GM19463 (cell line): ENCODE measurements at regions not wholly inside any gene's neighbourhood (a gene's known extent, or its start where the extent isn't known, plus 50 kb on each side); places are given as distances from the start of the nearest gene placed in this dataset.

Experiments
- ATAC-seq: cut with Tn5 transposase; IDR thresholded peaks from one replicate; pipeline ENCODE4 v1.9.1; 2021; ENCODE audit warnings: mild to moderate bottlenecking, moderate library complexity; ENCODE audit not compliant: unreplicated experiment

GRCh38 chr4:138927072-138927471 is 88.5 kb upstream of the NOCT start:
- no peak for ATAC-seq

GRCh38 chr4:138925495-138925894 is 90.1 kb upstream of the NOCT start:
- no peak for ATAC-seq

- peak; percentile 93 for ATAC-seq
Measured at GRCh38 chr4:138919094-138919936, 96.3 kb upstream of the NOCT start.

- no peak for ATAC-seq
Measured at GRCh38 chr4:138918169-138918869, 97.3 kb upstream of the NOCT start.

DNA sequence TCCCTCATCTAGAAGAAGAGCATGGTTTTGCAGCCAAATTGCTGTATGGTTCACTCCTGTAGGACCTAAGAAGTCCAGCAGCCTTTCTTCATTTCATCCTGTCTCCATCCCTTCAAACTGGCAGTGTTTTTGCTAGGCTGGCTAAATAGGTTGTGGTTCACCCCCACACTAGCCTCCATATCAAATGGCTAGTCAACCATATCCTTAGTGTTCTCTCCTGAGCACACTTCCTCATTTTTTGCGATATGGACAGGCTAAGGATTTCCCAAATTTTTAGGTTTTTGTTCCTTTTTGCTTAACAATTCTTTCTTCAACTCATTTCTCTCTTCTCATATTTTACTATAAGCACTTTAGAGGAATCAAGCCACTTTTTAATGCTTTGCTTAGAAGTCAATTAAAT is 98.8 kb upstream of the NOCT start:
- no peak for ATAC-seq

DNA sequence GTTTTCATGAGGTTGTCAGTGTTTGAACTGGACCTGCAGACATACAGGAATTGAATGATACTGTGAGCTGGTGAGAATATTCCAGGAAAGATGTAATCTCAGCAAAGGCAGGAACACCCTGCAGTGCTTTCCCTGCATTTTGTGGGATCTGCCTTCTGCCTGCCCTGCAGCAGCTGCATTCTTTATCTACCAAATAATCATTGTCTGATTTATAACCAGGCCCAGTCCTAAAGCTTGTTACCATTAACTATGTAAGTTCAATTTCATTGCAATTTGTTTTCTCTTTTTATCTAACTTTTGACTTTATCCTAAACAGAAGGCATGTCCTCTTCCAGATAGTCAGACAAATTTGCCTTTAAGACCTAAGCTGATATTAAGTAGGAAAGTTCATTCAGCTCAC is 99.8 kb upstream of the NOCT start:
- ATAC-seq = no peak

DNA sequence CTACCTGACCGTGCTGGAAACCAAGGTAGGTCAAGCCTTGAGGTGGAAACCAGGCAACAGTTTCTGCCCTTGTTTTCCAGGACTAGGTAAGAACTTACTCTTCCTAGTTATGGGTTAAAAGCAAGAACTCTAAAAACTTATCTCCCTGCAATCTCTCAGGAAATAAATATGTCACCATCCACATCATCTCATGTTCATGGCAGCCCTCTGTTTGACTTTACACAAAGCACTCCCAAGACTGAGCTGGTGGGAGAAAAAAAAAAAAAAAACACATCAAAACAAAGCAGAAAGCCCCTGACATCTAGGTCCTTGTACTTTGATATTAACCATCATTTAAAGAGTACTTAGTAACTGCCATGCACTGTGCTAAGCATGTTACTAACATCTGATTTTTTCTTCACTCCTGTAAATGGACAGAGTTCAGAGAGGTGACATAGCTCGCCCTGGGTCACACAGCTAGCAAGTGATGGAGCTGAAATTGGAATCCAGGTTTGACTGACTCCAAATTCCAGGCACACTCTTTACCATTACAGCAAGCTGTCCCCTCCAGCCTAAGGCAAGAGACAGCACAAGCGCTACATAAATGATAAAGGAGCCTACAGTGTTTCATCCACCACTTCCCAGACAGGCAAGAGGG is 102.8 kb upstream of the NOCT start:
- ATAC-seq = no peak

DNA sequence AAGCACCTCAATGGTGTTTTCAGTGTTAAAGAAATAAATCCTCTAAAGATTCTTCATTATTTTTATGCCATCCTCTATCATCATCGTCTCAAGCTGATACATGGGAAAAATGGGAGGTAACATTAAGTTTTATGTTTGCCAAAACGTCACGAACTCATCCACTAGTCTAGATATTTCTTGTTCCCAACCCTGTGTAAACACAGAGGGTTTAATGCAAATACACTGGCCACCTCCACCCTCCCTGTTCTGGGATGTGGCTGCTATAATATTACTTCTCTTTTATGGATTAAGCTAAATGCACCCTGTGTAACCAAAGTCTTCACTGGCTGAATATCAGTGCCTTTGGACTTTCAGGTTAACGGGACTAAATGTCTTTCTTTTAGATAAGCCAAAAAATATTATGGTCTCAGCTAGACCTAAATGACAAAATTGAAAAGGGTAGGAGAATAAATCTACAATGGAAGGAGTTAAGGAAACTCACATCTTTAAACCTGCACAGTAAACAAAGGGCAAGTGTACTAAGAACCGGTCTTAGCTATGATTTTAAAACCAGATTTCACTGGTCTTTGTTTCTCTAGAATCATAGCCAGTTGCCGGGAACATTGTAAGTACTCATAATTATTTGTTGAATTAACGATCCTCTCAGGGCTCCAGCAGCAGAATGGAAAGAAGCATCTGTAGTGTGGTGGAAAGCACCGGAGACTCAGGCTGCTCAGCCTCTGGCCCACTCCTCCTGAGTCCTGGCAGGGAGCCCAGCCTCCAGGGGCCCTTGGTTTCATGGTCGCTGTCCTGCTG is 103.5 kb upstream of the NOCT start:
- no peak for ATAC-seq

DNA sequence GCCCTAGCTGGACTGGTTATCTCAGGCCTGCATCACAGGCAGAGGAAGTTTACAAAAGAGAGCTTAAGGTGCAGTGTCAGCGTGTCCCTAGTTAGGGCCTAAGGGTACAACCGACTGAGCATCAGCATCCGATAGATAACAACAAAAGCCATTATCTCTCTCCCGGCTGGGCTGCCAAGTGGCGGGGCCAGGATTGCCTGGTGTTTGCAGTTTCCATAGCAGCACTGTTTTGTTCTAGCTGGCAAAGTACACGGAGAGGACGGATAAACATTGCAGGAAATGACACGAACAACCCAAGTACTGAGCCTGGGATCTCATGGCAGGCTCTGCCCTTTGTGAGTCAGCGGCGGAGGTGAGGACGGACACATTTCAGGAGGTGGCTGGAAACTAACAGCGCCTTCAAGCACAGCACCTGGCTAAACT is 104.7 kb upstream of the NOCT start:
- ATAC-seq = no peak

DNA sequence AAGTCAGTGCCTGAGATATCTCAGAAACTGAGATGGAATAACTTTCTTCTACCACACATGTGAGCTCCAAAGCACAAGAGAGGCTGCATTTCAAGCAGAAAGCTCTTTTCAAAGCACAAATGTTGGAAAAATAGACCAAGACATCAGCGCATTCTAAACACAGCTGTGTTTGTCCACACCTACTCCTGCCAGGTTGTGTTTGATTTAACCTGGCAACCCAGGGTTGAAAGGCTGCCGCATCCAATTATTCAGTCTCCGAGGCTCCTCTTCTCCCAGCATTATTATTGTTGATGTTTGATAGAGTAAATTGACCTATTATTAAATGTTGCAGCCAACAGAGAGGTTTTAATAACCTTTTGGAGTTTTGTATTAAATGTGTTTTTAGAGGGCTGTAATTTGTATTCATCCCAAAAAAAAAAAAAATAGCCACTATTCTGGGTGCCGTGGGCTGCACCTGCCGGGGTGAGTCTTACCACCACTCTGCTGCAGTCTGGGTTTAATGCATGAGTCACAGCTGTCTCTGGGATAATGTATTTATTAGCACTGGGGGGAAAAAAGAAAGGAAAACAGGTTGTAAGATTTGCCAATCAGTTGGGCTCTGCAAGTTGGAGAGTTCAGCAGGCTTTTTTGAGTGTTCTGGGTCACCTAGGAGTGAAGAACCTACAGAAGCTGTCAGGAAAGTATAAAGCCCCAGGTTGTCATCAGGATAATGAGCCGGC is 105.2 kb upstream of the NOCT start:
- ATAC-seq = no peak

DNA sequence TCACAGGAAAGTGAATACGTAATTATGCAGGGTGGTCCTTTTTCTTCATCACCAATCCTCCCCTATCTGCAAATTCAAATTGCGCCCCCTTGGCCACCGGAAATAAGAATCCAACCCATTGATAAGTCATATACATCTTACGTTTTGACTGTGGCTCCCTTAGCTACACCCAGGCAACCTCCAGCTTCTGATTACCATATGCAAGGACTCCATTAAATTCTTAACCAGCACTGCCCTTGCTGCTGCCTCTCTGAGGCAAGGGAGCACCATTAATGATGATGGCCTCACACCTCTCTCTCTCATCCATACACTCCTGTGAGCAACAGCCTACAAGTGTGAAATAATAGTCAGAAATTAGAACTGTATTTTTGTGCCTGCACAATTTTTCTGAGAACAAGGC is 106.0 kb upstream of the NOCT start:
- no peak for ATAC-seq

- no peak for ATAC-seq
Measured at GRCh38 chr4:138908134-138908533, 107.4 kb upstream of the NOCT start.

- ATAC-seq = no peak
Measured at GRCh38 chr4:138907174-138907573, 108.4 kb upstream of the NOCT start.

DNA sequence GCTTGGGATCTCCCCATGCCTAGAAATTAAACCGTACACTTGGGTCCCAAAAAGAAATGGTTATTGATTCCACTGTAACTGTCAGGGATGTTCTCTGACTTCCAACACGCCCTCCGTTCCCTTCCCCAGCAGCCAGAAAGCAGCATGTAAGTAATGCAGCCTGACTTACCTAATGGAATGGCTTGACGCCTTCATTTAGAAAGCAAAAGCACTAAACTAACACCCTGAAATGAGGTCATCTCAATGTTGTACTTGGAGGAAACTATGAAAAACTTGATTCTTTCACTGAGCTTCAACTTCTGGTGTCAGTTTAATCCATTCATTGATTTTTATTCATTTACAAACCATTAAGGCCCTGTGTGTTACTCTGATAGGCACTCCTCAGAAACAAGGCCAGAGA is 110.8 kb upstream of the NOCT start:
- no peak for ATAC-seq

GRCh38 chr4:138903185-138903584 is 112.4 kb upstream of the NOCT start:
- ATAC-seq = no peak

- no peak for ATAC-seq
Measured at GRCh38 chr4:138902705-138903104, 112.9 kb upstream of the NOCT start.

DNA sequence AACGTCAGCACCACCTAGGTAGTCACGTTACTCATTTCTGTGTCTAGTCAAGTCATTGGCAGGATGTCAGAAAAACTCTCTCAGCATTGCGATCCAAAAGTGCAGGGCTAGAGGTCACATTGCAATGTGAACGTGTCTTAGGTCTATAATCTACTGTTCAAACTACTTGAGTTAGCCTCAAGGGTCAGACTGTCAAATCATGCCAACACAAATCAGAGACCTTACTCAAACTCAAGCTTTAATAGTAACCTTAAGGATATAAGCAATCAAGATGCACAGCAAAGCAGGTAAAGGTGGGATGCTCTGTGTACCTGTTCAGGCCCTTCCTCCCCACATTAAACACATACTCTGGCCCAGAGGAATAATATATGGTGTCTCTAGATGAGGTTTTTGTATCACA is 114.4 kb upstream of the NOCT start:
- ATAC-seq = no peak

- no peak for ATAC-seq
Measured at GRCh38 chr4:138899999-138900398, 115.6 kb upstream of the NOCT start.

DNA sequence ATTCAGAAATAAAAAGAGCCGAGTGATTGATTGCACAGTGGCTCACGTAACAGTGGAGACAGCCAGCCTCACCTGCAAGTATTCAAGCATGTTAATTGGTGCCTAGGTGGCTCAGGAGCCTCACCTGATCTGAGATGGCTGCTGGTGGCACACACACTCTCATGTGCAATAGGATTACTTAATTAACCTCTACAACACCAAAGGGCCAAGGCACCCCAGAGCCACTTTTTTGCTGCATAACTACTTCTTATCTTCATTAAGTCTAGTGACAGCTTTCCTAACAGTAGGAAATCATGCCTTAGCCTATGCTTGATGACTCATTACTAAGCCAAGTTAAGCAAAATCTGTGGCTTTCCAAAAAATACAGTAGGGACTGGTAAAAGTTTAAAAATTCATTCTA is 117.3 kb upstream of the NOCT start:
- ATAC-seq = no peak

GRCh38 chr4:138897811-138898226 is 117.8 kb upstream of the NOCT start:
- ATAC-seq = no peak
